Neuronal stem cell (in vitro differentiated cells): ENCODE measurements at regions not wholly inside any gene's neighbourhood (a gene's known extent, or its start where the extent isn't known, plus 50 kb on each side); places are given as distances from the start of the nearest gene placed in this dataset. TPM values are rescaled to one million over a fixed set of nuclear protein-coding genes. Genes with fewer than 3 reads are reported as not detected.

Source experiments
- DNase-seq: peaks from one replicate; pipeline ENCODE4 v3.0.0-alpha.2; 2013; ENCODE audit warnings: low spot score
- H2AFZ ChIP-seq: one replicate; pipeline ENCODE4 v1.6.1; 2013; ENCODE audit warnings: mild to moderate bottlenecking, low read length, inconsistent platforms
- H2AK5ac ChIP-seq: 2 replicates; pipeline ENCODE4 v1.6.1; 2013; ENCODE audit warnings: low read depth, mild to moderate bottlenecking, inconsistent platforms, low read length, moderate library complexity, mixed read lengths
- H2BK120ac ChIP-seq: 2 replicates; pipeline ENCODE4 v1.6.1; 2013; ENCODE audit warnings: low read depth, mild to moderate bottlenecking, inconsistent platforms, low read length, moderate library complexity, mixed read lengths
- H2BK12ac ChIP-seq: one replicate; pipeline ENCODE4 v1.6.1; 2013; ENCODE audit warnings: low read length, inconsistent platforms
- H2BK15ac ChIP-seq: 2 replicates; pipeline ENCODE4 v1.6.1; 2013; ENCODE audit warnings: mild to moderate bottlenecking, low read length, inconsistent platforms, mixed read lengths
- H2BK5ac ChIP-seq: one replicate; pipeline ENCODE4 v1.6.1; 2013; ENCODE audit warnings: inconsistent platforms, mild to moderate bottlenecking, low read length, moderate library complexity
- H3K14ac ChIP-seq: one replicate; pipeline ENCODE4 v1.6.1; 2013; ENCODE audit warnings: low read length, inconsistent platforms
- H3K18ac ChIP-seq: 2 replicates; pipeline ENCODE4 v1.6.1; 2013; ENCODE audit warnings: low read length, inconsistent platforms
- H3K23ac ChIP-seq: 2 replicates; pipeline ENCODE4 v1.6.1; 2013; ENCODE audit warnings: low read depth, mild to moderate bottlenecking, mixed read lengths, low read length, inconsistent platforms; ENCODE audit not compliant: poor library complexity
- H3K27ac ChIP-seq: replicated peaks from 3 replicates; pipeline ENCODE4 v1.5.1; 2013; ENCODE audit warnings: low read length, inconsistent platforms
- H3K27me3 ChIP-seq, 3 experiments: 2 replicates each; pipeline ENCODE4 v1.6.1; 2013; ENCODE audit warnings: low read length in 3 of 3, mild to moderate bottlenecking in 2 of 3, inconsistent platforms in 1 of 3, low read depth in 1 of 3, mixed read lengths in 1 of 3, moderate library complexity in 1 of 3; ENCODE audit not compliant: control insufficient read depth in 3 of 3, insufficient read depth in 3 of 3
- H3K36me3 ChIP-seq, 2 donors: replicated peaks in 1 of 2; 2 replicates each; pipeline ENCODE4 v1.6.1; 2013; ENCODE audit warnings: low read length in 2 of 2; ENCODE audit not compliant: control insufficient read depth in 2 of 2, insufficient read depth in 2 of 2
- H3K4ac ChIP-seq: 2 replicates; pipeline ENCODE4 v1.6.1; 2013; ENCODE audit warnings: inconsistent platforms, mild to moderate bottlenecking, low read length, moderate library complexity
- H3K4me1 ChIP-seq, 2 donors: 1 replicate in 1 of 2; 2 replicates in 1 of 2; pipeline ENCODE4 v1.6.1; 2013; ENCODE audit warnings: low read length in 2 of 2, low read depth in 1 of 2; ENCODE audit not compliant: control insufficient read depth in 2 of 2, insufficient read depth in 1 of 2
- H3K4me2 ChIP-seq: one replicate; pipeline ENCODE4 v1.6.1; 2013; ENCODE audit warnings: mild to moderate bottlenecking, low read length, inconsistent platforms; ENCODE audit not compliant: insufficient read depth, poor library complexity, severe bottlenecking
- H3K4me3 ChIP-seq, 2 donors: 2 replicates each; pipeline ENCODE4 v1.5.1; 2013; ENCODE audit warnings: low read length in 2 of 2, mild to moderate bottlenecking in 2 of 2, inconsistent platforms in 1 of 2, moderate library complexity in 1 of 2
- H3K79me1 ChIP-seq: one replicate; pipeline ENCODE4 v1.6.1; 2013; ENCODE audit warnings: low read depth, mild to moderate bottlenecking, inconsistent platforms, low read length, moderate library complexity
- H3K9ac ChIP-seq: one replicate; pipeline ENCODE4 v1.6.1; 2013; ENCODE audit warnings: mild to moderate bottlenecking, low read depth, low read length, inconsistent platforms; ENCODE audit not compliant: poor library complexity
- H3K9me3 ChIP-seq, 2 donors: replicated peaks in 1 of 2; 2 replicates each; pipeline versions ENCODE3 to v1.6.1; 2013; ENCODE audit warnings: low read length in 2 of 2, mild to moderate bottlenecking in 2 of 2, inconsistent platforms in 1 of 2, low read depth in 1 of 2, mixed read lengths in 1 of 2, moderate library complexity in 1 of 2; ENCODE audit not compliant: control insufficient read depth in 2 of 2, insufficient read depth in 1 of 2
- H4K8ac ChIP-seq: one replicate; pipeline ENCODE4 v1.6.1; 2013; ENCODE audit warnings: low read depth, mild to moderate bottlenecking, inconsistent platforms, low read length, moderate library complexity
- H4K91ac ChIP-seq: one replicate; pipeline ENCODE4 v1.6.1; 2013; ENCODE audit warnings: low read length, low read depth, mild to moderate bottlenecking, inconsistent platforms; ENCODE audit not compliant: poor library complexity
- WGBS, 2 donors: extraction: QIAGEN DNeasy Blood & Tissue Kit; methylation state at CpG; one replicate each; pipeline ENCODE4 v1.1.7; 2013; ENCODE audit warnings: missing lambda C conversion rate in 2 of 2, mixed read lengths in 1 of 2; ENCODE audit not compliant: insufficient read length in 2 of 2, insufficient replicate concordance in 1 of 2; ENCODE audit errors: extremely low coverage in 2 of 2; 5-methylcytosine and 5-hydroxymethylcytosine counted together
- small RNA-seq: library from polyadenylated mRNA; stranded (forward); fragments of <200 nt; extraction: miRNeasy Mini kit (QIAGEN cat#:217004); gene quantifications from one replicate; pipeline ENCODE3, GENCODE V24; 2013; ENCODE audit not compliant: insufficient read depth

- Histone ChIP-seq H2AK5ac (no peak overlapping the region), H4K8ac (no peak overlapping the region), H3K9ac (no peak overlapping the region), H2BK15ac (no peak overlapping the region), H3K79me1 (no peaks in the 10 kb centered on the region), H2AFZ (peak overlapping the region; percentile 70), H2BK12ac (no peak overlapping the region), H3K36me3 (no peaks in the 10 kb centered on the region), H3K9me3 (no peaks in the 10 kb centered on the region), H3K4me3 (no peak overlapping the region), H3K14ac (no peak overlapping the region), H4K91ac (no peak overlapping the region), H3K4me2 (no peak overlapping the region), H3K27me3 (no peaks in the 10 kb centered on the region), H2BK120ac (no peak overlapping the region), H3K23ac (no peak overlapping the region), H2BK5ac (no peak overlapping the region), H3K4me1 (peaks cover 0 to 6% of the 10 kb centered on the region in 2 donors), H3K27ac (no peak overlapping the region), H3K18ac (no peak overlapping the region), H3K4ac (no peak overlapping the region)
- DNase-seq = no peak
- WGBS, 2 donors = no CpG with 5 or more reads among the region's 7 CpGs
Measured at GRCh38 chr9:13049223-13049622, 230.3 kb downstream of the MPDZ start.

GRCh38 chr9:13053504-13053903 is 226.0 kb downstream of the MPDZ start:
- no peak overlapping the region for H3K4me3 ChIP-seq
- H3K4me2 ChIP-seq = no peak overlapping the region
- H2BK15ac ChIP-seq = no peak overlapping the region
- H4K8ac ChIP-seq = no peak overlapping the region
- no peaks in the 10 kb centered on the region for H3K36me3 ChIP-seq
- no peak overlapping the region for H3K4ac ChIP-seq
- H3K9ac ChIP-seq = no peak overlapping the region
- no peak overlapping the region for H2AK5ac ChIP-seq
- H3K4me1 ChIP-seq = peaks cover 0 to 6% of the 10 kb centered on the region in 2 donors
- no peak overlapping the region for H2BK120ac ChIP-seq
- no CpG with 5 or more reads among the region's 2 CpGs for WGBS, 2 donors
- H3K9me3 ChIP-seq = no peaks in the 10 kb centered on the region
- no peak overlapping the region for H3K14ac ChIP-seq
- H3K79me1 ChIP-seq = no peaks in the 10 kb centered on the region
- H3K27me3 ChIP-seq = no peaks in the 10 kb centered on the region
- no peak overlapping the region for H2AFZ ChIP-seq
- H3K27ac ChIP-seq = no peak overlapping the region
- H3K18ac ChIP-seq = no peak overlapping the region
- no peak overlapping the region for H2BK12ac ChIP-seq
- no peak overlapping the region for H4K91ac ChIP-seq
- DNase-seq = no peak
- H3K23ac ChIP-seq = no peak overlapping the region
- H2BK5ac ChIP-seq = no peak overlapping the region

GRCh38 chr9:13054389-13054788 is 225.1 kb downstream of the MPDZ start:
- Histone ChIP-seq H2AK5ac (no peak overlapping the region), H4K91ac (no peak overlapping the region), H3K4me2 (no peak overlapping the region), H2BK120ac (no peak overlapping the region), H3K9ac (no peak overlapping the region), H3K18ac (no peak overlapping the region), H3K4me3 (no peak overlapping the region), H3K14ac (no peak overlapping the region), H4K8ac (no peak overlapping the region), H3K36me3 (no peaks in the 10 kb centered on the region), H3K4me1 (peaks cover 0 to 2% of the 10 kb centered on the region in 2 donors), H2BK15ac (no peak overlapping the region), H3K23ac (no peak overlapping the region), H3K79me1 (no peaks in the 10 kb centered on the region), H3K9me3 (no peaks in the 10 kb centered on the region), H3K4ac (no peak overlapping the region), H2BK12ac (no peak overlapping the region), H3K27ac (no peak overlapping the region), H2AFZ (no peak overlapping the region), H2BK5ac (no peak overlapping the region), H3K27me3 (no peaks in the 10 kb centered on the region)
- WGBS, 2 donors = no CpG with 5 or more reads among the region's 1 CpG
- DNase-seq = no peak

Small RNA genes in the stretch of these regions (small RNA-seq; reads per million reads assigned to genes)
- not detected for gene RF00019
